GM23338 (cell line): ENCODE measurements at regions not wholly inside any gene's neighbourhood (a gene's known extent, or its start where the extent isn't known, plus 50 kb on each side); places are given as distances from the start of the nearest gene placed in this dataset.

Experiments
- ATAC-seq: fragments of 200-7000 bp; cut with Tn5 transposase; 3 replicates; pipeline ENCODE4 v1.9.1; 2020
- DNase-seq: peaks from one replicate; pipeline ENCODE4 v3.0.0-alpha.2; 2015; ENCODE audit warnings: low spot score
- H2AFZ ChIP-seq: fragments of 200-600 bp; sonication (generic); 2 replicates; pipeline ENCODE4 v1.8.0; 2016; ENCODE audit warnings: antibody characterized with exemption, mild to moderate bottlenecking, moderate library complexity
- H3F3A ChIP-seq: fragments of 200-600 bp; sonication (generic); replicated peaks from 2 replicates; pipeline ENCODE4 v1.8.0; 2017; ENCODE audit warnings: antibody characterized with exemption, mixed run types, low read depth
- H3K27ac ChIP-seq: fragments of 200-600 bp; sonication (generic); 2 replicates; pipeline ENCODE4 v1.6.1; 2016; ENCODE audit warnings: low read depth
- H3K27me3 ChIP-seq: fragments of 200-600 bp; sonication (generic); 2 replicates; pipeline ENCODE4 v1.8.0; 2016; ENCODE audit warnings: mild to moderate bottlenecking, mixed run types, moderate library complexity; ENCODE audit not compliant: insufficient read depth
- H3K36me3 ChIP-seq: fragments of 200-600 bp; sonication (generic); 2 replicates; pipeline ENCODE4 v1.8.0; 2016; ENCODE audit warnings: mild to moderate bottlenecking; ENCODE audit not compliant: insufficient read depth
- H3K4me1 ChIP-seq: fragments of 200-600 bp; sonication (generic); 2 replicates; pipeline ENCODE4 v1.8.0; 2016; ENCODE audit warnings: mild to moderate bottlenecking, moderate library complexity; ENCODE audit not compliant: insufficient read depth
- H3K4me2 ChIP-seq: fragments of 200-600 bp; sonication (generic); 2 replicates; pipeline ENCODE4 v1.7.1; 2017; ENCODE audit warnings: mixed run types
- H3K4me3 ChIP-seq: fragments of 200-600 bp; sonication (generic); 2 replicates; pipeline ENCODE4 v1.6.1; 2016; ENCODE audit warnings: mixed run types
- H3K79me2 ChIP-seq: fragments of 200-600 bp; sonication (generic); replicated peaks from 2 replicates; pipeline ENCODE4 v1.8.0; 2017; ENCODE audit warnings: mild to moderate bottlenecking; ENCODE audit not compliant: insufficient read depth
- H3K9me2 ChIP-seq: fragments of 200-600 bp; sonication (generic); 2 replicates; pipeline ENCODE4 v1.8.0; 2017; ENCODE audit not compliant: insufficient read depth
- H4K20me1 ChIP-seq: fragments of 200-600 bp; sonication (generic); replicated peaks from 2 replicates; pipeline ENCODE4 v1.8.0; 2017; ENCODE audit warnings: mild to moderate bottlenecking; ENCODE audit not compliant: insufficient read depth
- H3K27ac Mint-ChIP-seq: 2 replicates; pipeline ENCODE4 v1.8.0; 2020; ENCODE audit warnings: inconsistent platforms, mild to moderate bottlenecking, moderate library complexity, mixed read lengths
- H3K27me3 Mint-ChIP-seq: 3 replicates; pipeline ENCODE4 v1.8.0; 2022; ENCODE audit warnings: low read depth, mild to moderate bottlenecking, moderate library complexity, mixed read lengths, inconsistent platforms; ENCODE audit not compliant: insufficient read depth, poor library complexity
- H3K36me3 Mint-ChIP-seq: 3 replicates; pipeline ENCODE4 v1.8.0; 2021; ENCODE audit warnings: low read depth, mild to moderate bottlenecking, inconsistent platforms, moderate library complexity, mixed read lengths
- H3K4me1 Mint-ChIP-seq: 3 replicates; pipeline ENCODE4 v1.8.0; 2020; ENCODE audit warnings: mild to moderate bottlenecking, inconsistent platforms, mixed read lengths
- H3K4me3 Mint-ChIP-seq: 3 replicates; pipeline ENCODE4 v1.8.0; 2021; ENCODE audit warnings: moderate library complexity, mild to moderate bottlenecking, inconsistent platforms, mixed read lengths
- H3K9me3 Mint-ChIP-seq: 3 replicates; pipeline ENCODE4 v1.8.0; 2020; ENCODE audit warnings: moderate library complexity, mild to moderate bottlenecking, inconsistent platforms, mixed read lengths
- CREB1 ChIP-seq: fragments of 250-450 bp; sonication (Bioruptor Pico); IDR thresholded peaks from 2 replicates; pipeline ENCODE4 v1.5.0; 2020; ENCODE audit warnings: low read depth, mild to moderate bottlenecking, moderate library complexity
- ETS1 ChIP-seq: IDR thresholded peaks from 2 replicates; pipeline ENCODE4 v1.6.1; 2016; ENCODE audit warnings: antibody characterized with exemption
- EZH2 ChIP-seq: fragments of 200-600 bp; sonication (generic); IDR thresholded peaks from one replicate; pipeline ENCODE4 v1.8.0; 2017; ENCODE audit warnings: antibody characterized with exemption, mild to moderate bottlenecking, low read depth; ENCODE audit not compliant: unreplicated experiment
- EZH2phosphoT487 ChIP-seq: fragments of 200-600 bp; sonication (generic); IDR thresholded peaks from one replicate; pipeline ENCODE4 v1.8.1; 2018; ENCODE audit warnings: antibody characterized with exemption; ENCODE audit not compliant: unreplicated experiment
- JUNB ChIP-seq: IDR thresholded peaks from one replicate; pipeline ENCODE4 v1.6.1; 2016; ENCODE audit warnings: antibody characterized with exemption; ENCODE audit not compliant: unreplicated experiment
- POLR2AphosphoS5 ChIP-seq: IDR thresholded peaks from 2 replicates; pipeline ENCODE4 v1.6.1; 2016; ENCODE audit warnings: antibody characterized with exemption, low read depth
- STAT1 ChIP-seq: IDR thresholded peaks from one replicate; pipeline ENCODE4 v1.6.1; 2016; ENCODE audit warnings: antibody characterized with exemption; ENCODE audit not compliant: unreplicated experiment
- ZNF114 ChIP-seq: fragments of 250-450 bp; sonication (Bioruptor Pico); IDR thresholded peaks from 2 replicates; pipeline ENCODE4 v1.5.0; 2020; ENCODE audit warnings: mild to moderate bottlenecking, moderate library complexity
- ZNF331 ChIP-seq: fragments of 250-450 bp; sonication (Bioruptor Pico); IDR thresholded peaks from 2 replicates; pipeline ENCODE4 v1.5.0; 2020; ENCODE audit warnings: low read depth, mild to moderate bottlenecking, moderate library complexity
- TF ChIP-seq, protein P1 (sequence below): IDR thresholded peaks from one replicate; pipeline ENCODE4 v1.6.1; 2018; ENCODE audit warnings: antibody characterized with exemption; ENCODE audit not compliant: unreplicated experiment
- TF ChIP-seq, protein P2 (sequence below), 2 experiments: fragments of 200-600 bp in 1 of 2; sonication (generic) in 1 of 2; conservative IDR thresholded peaks; 2 replicates each; pipeline versions ENCODE4 v1.5.1 to v1.6.1; 2016 to 2017; ENCODE audit warnings: antibody characterized with exemption in 2 of 2, low read depth in 2 of 2, mild to moderate bottlenecking in 2 of 2, moderate library complexity in 1 of 2

DNA sequence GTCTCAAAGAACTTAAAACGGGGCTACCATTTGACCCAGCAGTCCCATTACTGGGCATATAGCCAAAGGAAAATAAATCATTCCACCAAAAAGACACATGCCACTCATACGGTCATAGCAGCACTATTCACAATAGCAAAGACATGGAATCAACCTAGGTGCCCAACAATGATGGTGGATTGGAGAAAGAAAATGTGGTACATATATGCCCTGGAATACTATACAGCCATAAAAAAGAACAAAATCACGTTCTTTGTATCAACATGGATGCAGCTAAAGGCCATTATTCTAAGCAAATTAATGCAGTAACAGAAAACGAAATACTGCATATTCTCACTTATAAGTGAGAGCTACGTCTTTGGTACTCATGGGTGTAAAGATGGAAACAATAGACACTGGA is 138.1 kb upstream of the NEIL3 start:
- no peaks in the 10 kb centered on the region for H3K79me2 ChIP-seq
- no peak overlapping the region for H3K27ac ChIP-seq
- Mint-ChIP-seq H3K4me3 (no peak overlapping the region), H3K27ac (no peak overlapping the region), H3K9me3 (peaks cover 13% of the 10 kb centered on the region; the same call in 2 of the 3 replicates), H3K27me3 (no peaks in the 10 kb centered on the region), H3K36me3 (peaks cover 5% of the 10 kb centered on the region; the same call in 2 of the 3 replicates), H3K4me1 (no peaks in the 10 kb centered on the region)
- H3K36me3 ChIP-seq, result no peaks in the 10 kb centered on the region
- no peaks in the 10 kb centered on the region for H4K20me1 ChIP-seq
- no peaks in the 10 kb centered on the region for H3K27me3 ChIP-seq
- H3K4me1 ChIP-seq, result no peaks in the 10 kb centered on the region
- peaks cover 3% of the 10 kb centered on the region; the same call in 1 of the 2 replicates for H3K9me2 ChIP-seq
- H3K4me3 ChIP-seq, result no peak overlapping the region
- H3F3A ChIP-seq, result no peaks in the 10 kb centered on the region
- H3K4me2 ChIP-seq, result no peak overlapping the region
- ATAC-seq (no peak), DNase-seq (no peak)
- H2AFZ ChIP-seq, result no peak overlapping the region
- TF ChIP-seq, protein P1, sequence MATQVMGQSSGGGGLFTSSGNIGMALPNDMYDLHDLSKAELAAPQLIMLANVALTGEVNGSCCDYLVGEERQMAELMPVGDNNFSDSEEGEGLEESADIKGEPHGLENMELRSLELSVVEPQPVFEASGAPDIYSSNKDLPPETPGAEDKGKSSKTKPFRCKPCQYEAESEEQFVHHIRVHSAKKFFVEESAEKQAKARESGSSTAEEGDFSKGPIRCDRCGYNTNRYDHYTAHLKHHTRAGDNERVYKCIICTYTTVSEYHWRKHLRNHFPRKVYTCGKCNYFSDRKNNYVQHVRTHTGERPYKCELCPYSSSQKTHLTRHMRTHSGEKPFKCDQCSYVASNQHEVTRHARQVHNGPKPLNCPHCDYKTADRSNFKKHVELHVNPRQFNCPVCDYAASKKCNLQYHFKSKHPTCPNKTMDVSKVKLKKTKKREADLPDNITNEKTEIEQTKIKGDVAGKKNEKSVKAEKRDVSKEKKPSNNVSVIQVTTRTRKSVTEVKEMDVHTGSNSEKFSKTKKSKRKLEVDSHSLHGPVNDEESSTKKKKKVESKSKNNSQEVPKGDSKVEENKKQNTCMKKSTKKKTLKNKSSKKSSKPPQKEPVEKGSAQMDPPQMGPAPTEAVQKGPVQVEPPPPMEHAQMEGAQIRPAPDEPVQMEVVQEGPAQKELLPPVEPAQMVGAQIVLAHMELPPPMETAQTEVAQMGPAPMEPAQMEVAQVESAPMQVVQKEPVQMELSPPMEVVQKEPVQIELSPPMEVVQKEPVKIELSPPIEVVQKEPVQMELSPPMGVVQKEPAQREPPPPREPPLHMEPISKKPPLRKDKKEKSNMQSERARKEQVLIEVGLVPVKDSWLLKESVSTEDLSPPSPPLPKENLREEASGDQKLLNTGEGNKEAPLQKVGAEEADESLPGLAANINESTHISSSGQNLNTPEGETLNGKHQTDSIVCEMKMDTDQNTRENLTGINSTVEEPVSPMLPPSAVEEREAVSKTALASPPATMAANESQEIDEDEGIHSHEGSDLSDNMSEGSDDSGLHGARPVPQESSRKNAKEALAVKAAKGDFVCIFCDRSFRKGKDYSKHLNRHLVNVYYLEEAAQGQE, result no peak
- TF ChIP-seq ZNF331 (CRISPR knock-in tag), result no peak
- TF ChIP-seq ZNF114 (CRISPR knock-in tag), result no peak
- TF ChIP-seq, protein P2, sequence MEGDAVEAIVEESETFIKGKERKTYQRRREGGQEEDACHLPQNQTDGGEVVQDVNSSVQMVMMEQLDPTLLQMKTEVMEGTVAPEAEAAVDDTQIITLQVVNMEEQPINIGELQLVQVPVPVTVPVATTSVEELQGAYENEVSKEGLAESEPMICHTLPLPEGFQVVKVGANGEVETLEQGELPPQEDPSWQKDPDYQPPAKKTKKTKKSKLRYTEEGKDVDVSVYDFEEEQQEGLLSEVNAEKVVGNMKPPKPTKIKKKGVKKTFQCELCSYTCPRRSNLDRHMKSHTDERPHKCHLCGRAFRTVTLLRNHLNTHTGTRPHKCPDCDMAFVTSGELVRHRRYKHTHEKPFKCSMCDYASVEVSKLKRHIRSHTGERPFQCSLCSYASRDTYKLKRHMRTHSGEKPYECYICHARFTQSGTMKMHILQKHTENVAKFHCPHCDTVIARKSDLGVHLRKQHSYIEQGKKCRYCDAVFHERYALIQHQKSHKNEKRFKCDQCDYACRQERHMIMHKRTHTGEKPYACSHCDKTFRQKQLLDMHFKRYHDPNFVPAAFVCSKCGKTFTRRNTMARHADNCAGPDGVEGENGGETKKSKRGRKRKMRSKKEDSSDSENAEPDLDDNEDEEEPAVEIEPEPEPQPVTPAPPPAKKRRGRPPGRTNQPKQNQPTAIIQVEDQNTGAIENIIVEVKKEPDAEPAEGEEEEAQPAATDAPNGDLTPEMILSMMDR (conservative IDR thresholded peaks at IDR 0.05; ENCODE audit: low read depth in 2 of 2), result no peak
- no peak for TF ChIP-seq EZH2phosphoT487

- no peak overlapping the region for H2AFZ ChIP-seq
- DNase-seq (no peak), ATAC-seq (no peak)
- TF ChIP-seq ETS1 (no peak), JUNB (no peak), CREB1 (CRISPR knock-in tag) (no peak), ZNF114 (CRISPR knock-in tag) (no peak), POLR2AphosphoS5 (no peak), EZH2 (no peak), STAT1 (no peak)
- TF ChIP-seq, protein P2 (conservative IDR thresholded peaks at IDR 0.05; ENCODE audit: low read depth in 2 of 2), result no peak
- TF ChIP-seq, protein P1, result no peak
- H3K79me2 ChIP-seq, result no peaks in the 10 kb centered on the region
- Mint-ChIP-seq H3K9me3 (peaks cover 7% of the 10 kb centered on the region; the same call in 2 of the 3 replicates), H3K36me3 (peaks cover 5% of the 10 kb centered on the region; the same call in 2 of the 3 replicates), H3K27ac (no peak overlapping the region), H3K27me3 (no peaks in the 10 kb centered on the region), H3K4me3 (no peak overlapping the region), H3K4me1 (no peaks in the 10 kb centered on the region)
- H4K20me1 ChIP-seq, result no peaks in the 10 kb centered on the region
- 0 out of 2 replicates have a peak, but pooled peaks cover 3% of the 10 kb centered on the region for H3K9me2 ChIP-seq
- H3K4me2 ChIP-seq, result no peak overlapping the region
- H3K4me3 ChIP-seq, result no peak overlapping the region
- no peaks in the 10 kb centered on the region for H3F3A ChIP-seq
- no peaks in the 10 kb centered on the region for H3K36me3 ChIP-seq
- no peak overlapping the region for H3K27ac ChIP-seq
- H3K27me3 ChIP-seq, result no peaks in the 10 kb centered on the region
- no peaks in the 10 kb centered on the region for H3K4me1 ChIP-seq
Observed at GRCh38 chr4:177175473-177175872, 134.2 kb upstream of the NEIL3 start.
